IMR-90 (cell line): ENCODE measurements at regions not wholly inside any gene's neighbourhood (a gene's known extent, or its start where the extent isn't known, plus 50 kb on each side); places are given as distances from the start of the nearest gene placed in this dataset.

Experiments
- ATAC-seq: fragments of 200-7000 bp; cut with Tn5 transposase; 2 replicates; pipeline ENCODE4 v1.9.1; 2020; ENCODE audit warnings: low read depth, mild to moderate bottlenecking, moderate library complexity
- BruUV-seq: library from RNA; stranded (reverse); fragments of 400-500 nt; replicated peaks from 2 replicates; lab custom pipeline; 2021; lab: Mats Ljungman, UMichigan
- CTCF ChIA-PET: fragments of 300-600 bp; formaldehyde crosslinking; extraction: SDS; loops from one replicate; lab custom pipeline; 2021; ENCODE audit warnings: antibody characterized with exemption; lab: Yijun Ruan, JAX
- POLR2A ChIA-PET: fragments of 300-600 bp; sonication (Branson Sonifier 250); formaldehyde crosslinking; loops from one replicate; lab custom pipeline; 2022; ENCODE audit warnings: antibody characterized with exemption; ENCODE audit not compliant: unreplicated experiment; lab: Charles Lee
- DNase-seq: peaks from one replicate; pipeline ENCODE4 v3.0.0; 2013
- H2AFZ ChIP-seq: replicated peaks from 2 replicates; pipeline ENCODE3; 2013; ENCODE audit warnings: low read length, mild to moderate bottlenecking; ENCODE audit not compliant: poor library complexity
- H2AK5ac ChIP-seq: 2 replicates; pipeline ENCODE4 v1.6.1; 2013; ENCODE audit warnings: low read depth, low read length, inconsistent platforms
- H2AK9ac ChIP-seq: replicated peaks from 2 replicates; pipeline ENCODE3; 2013; ENCODE audit warnings: mild to moderate bottlenecking, low read depth, low read length, moderate library complexity; ENCODE audit not compliant: poor library complexity
- H2BK120ac ChIP-seq: 2 replicates; pipeline ENCODE4 v1.6.1; 2013; ENCODE audit warnings: low read depth, low read length, inconsistent platforms
- H2BK15ac ChIP-seq: 3 replicates; pipeline ENCODE4 v1.6.1; 2013; ENCODE audit warnings: low read depth, low read length, inconsistent platforms
- H2BK20ac ChIP-seq: 2 replicates; pipeline ENCODE4 v1.6.1; 2013; ENCODE audit warnings: low read depth, mild to moderate bottlenecking, inconsistent platforms, low read length, moderate library complexity
- H2BK5ac ChIP-seq: 2 replicates; pipeline ENCODE4 v1.6.1; 2013; ENCODE audit warnings: mild to moderate bottlenecking, low read depth, low read length, inconsistent platforms; ENCODE audit not compliant: poor library complexity, severe bottlenecking
- H3K14ac ChIP-seq: replicated peaks from 2 replicates; pipeline ENCODE4 v1.6.1; 2013; ENCODE audit warnings: low read depth, low read length, inconsistent platforms
- H3K18ac ChIP-seq: 2 replicates; pipeline ENCODE4 v1.6.1; 2013; ENCODE audit warnings: low read depth, low read length, control low read depth
- H3K23ac ChIP-seq: 2 replicates; pipeline ENCODE4 v1.6.1; 2013; ENCODE audit warnings: low read depth, low read length, inconsistent platforms
- H3K27ac ChIP-seq: 2 replicates; pipeline ENCODE4 v1.5.1; 2013; ENCODE audit warnings: mild to moderate bottlenecking, control low read depth, low read length; ENCODE audit not compliant: insufficient read depth
- H3K27me3 ChIP-seq: 2 replicates; pipeline ENCODE4 v1.6.1; 2013; ENCODE audit warnings: low read length; ENCODE audit not compliant: control insufficient read depth, insufficient read depth
- H3K36me3 ChIP-seq: 2 replicates; pipeline ENCODE4 v1.6.1; 2013; ENCODE audit warnings: low read length, mixed read lengths; ENCODE audit not compliant: control insufficient read depth, insufficient read depth
- H3K4ac ChIP-seq: 2 replicates; pipeline ENCODE4 v1.6.1; 2013; ENCODE audit warnings: low read depth, low read length, inconsistent platforms
- H3K4me1 ChIP-seq: 2 replicates; pipeline ENCODE4 v1.6.1; 2013; ENCODE audit warnings: low read length, mixed read lengths; ENCODE audit not compliant: control insufficient read depth, insufficient read depth
- H3K4me2 ChIP-seq: 2 replicates; pipeline ENCODE4 v1.6.1; 2013; ENCODE audit warnings: low read depth, mild to moderate bottlenecking, control low read depth, low read length, moderate library complexity
- H3K4me3 ChIP-seq: 2 replicates; pipeline ENCODE4 v1.5.1; 2013; ENCODE audit warnings: low read depth, mild to moderate bottlenecking, control low read depth, low read length, moderate library complexity; ENCODE audit not compliant: insufficient read depth
- H3K56ac ChIP-seq: 2 replicates; pipeline ENCODE4 v1.6.1; 2013; ENCODE audit warnings: low read length, inconsistent platforms; ENCODE audit not compliant: insufficient read depth; ENCODE audit errors: extremely low read depth
- H3K79me1 ChIP-seq, 2 experiments: 2 replicates each; pipeline ENCODE4 v1.6.1; 2013; ENCODE audit warnings: low read length in 2 of 2, inconsistent platforms in 1 of 2, low read depth in 1 of 2
- H3K9ac ChIP-seq: 2 replicates; pipeline ENCODE4 v1.6.1; 2013; ENCODE audit warnings: low read depth, low read length, control low read depth
- H3K9me1 ChIP-seq: 2 replicates; pipeline ENCODE4 v1.6.1; 2013; ENCODE audit warnings: low read length, inconsistent platforms; ENCODE audit not compliant: insufficient read depth
- H3K9me3 ChIP-seq: 2 replicates; pipeline ENCODE4 v1.6.1; 2013; ENCODE audit warnings: low read length; ENCODE audit not compliant: control insufficient read depth, insufficient read depth
- H4K20me1 ChIP-seq: 2 replicates; pipeline ENCODE4 v1.6.1; 2013; ENCODE audit warnings: low read length, inconsistent platforms; ENCODE audit not compliant: insufficient read depth
- H4K5ac ChIP-seq: 2 replicates; pipeline ENCODE4 v1.6.1; 2013; ENCODE audit warnings: mild to moderate bottlenecking, low read depth, low read length, control low read depth
- H4K8ac ChIP-seq, 2 experiments: 2 replicates each; pipeline ENCODE4 v1.6.1; 2013; ENCODE audit warnings: low read depth in 2 of 2, low read length in 2 of 2, control low read depth in 1 of 2, inconsistent platforms in 1 of 2
- H4K91ac ChIP-seq: 2 replicates; pipeline ENCODE4 v1.6.1; 2013; ENCODE audit warnings: low read depth, low read length, inconsistent platforms; ENCODE audit not compliant: insufficient read depth
- WGBS, 2 experiments: methylation state at CpG; one replicate each; pipeline versions ENCODE4 v1.1.5 to v1.1.7; 2013; ENCODE audit warnings: missing lambda C conversion rate in 2 of 2; ENCODE audit not compliant: insufficient read length in 1 of 2; ENCODE audit errors: extremely low coverage in 2 of 2; 5-methylcytosine and 5-hydroxymethylcytosine counted together
- dilution Hi-C: fragments of 300-500 bp; cut with HindIII; formaldehyde crosslinking; loops from one replicate; pipeline ENCODE4 v1.14.3; 2018; ENCODE audit warnings: low sequenced_read_pairs; ENCODE audit not compliant: unreplicated experiment
- in situ Hi-C: fragments of 300-500 bp; cut with MboI; formaldehyde crosslinking; loops from 3 replicates; pipeline ENCODE4 v1.14.3; 2019; ENCODE audit warnings: low sequenced_read_pairs, inconsistent platforms, mixed read lengths
- intact Hi-C: fragments of 100-400 bp; cut with micrococcal nuclease; formaldehyde crosslinking; loops from 2 replicates; pipeline ENCODE4 v1.10.0; 2022
- TF ChIP-seq, protein P1 (sequence below): fragments of 150-350 bp; IDR thresholded peaks from 2 replicates; pipeline ENCODE4 v1.6.1; 2017; ENCODE audit warnings: mild to moderate bottlenecking, antibody characterized with exemption, low read length, low read depth

DNA sequence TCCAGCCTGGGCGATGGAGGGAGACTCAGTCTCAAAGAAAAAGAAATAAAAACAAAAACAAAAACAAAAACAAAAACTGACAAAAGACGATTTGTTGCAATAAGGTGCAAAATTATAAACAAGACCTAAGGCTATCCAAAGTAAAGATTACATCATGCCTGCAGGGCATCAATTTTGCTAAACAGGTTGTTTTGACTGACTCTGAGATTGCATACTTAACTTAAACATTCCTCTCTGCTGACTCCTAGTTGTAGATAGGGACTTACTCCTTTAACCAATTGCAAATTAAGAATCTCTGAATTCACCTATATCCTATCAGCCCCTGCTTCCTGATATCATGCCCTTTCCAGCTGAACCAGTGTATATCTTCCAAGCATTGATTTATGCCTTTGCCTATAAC, 2687.3 kb downstream of the PCDH7 start:
- Histone ChIP-seq H3K27me3 (no peaks in the 10 kb centered on the region), H3K18ac (no peak overlapping the region), H3K27ac (no peak overlapping the region), H2BK15ac (no peak overlapping the region), H3K79me1 (no peaks in the 10 kb centered on the region), H3K36me3 (no peaks in the 10 kb centered on the region), H2BK20ac (no peak overlapping the region), H3K4me2 (no peak overlapping the region), H3K56ac (no peak overlapping the region), H2AK5ac (no peak overlapping the region), H3K9me3 (no peaks in the 10 kb centered on the region), H3K14ac (no peak overlapping the region), H3K4me1 (no peaks in the 10 kb centered on the region), H2AK9ac (no peak overlapping the region), H4K91ac (no peak overlapping the region), H4K8ac (no peak overlapping the region), H3K4ac (no peak overlapping the region), H3K9me1 (no peaks in the 10 kb centered on the region), H2BK5ac (no peak overlapping the region), H2AFZ (no peak overlapping the region), H4K20me1 (no peaks in the 10 kb centered on the region), H3K9ac (no peak overlapping the region), H4K5ac (no peak overlapping the region), H2BK120ac (no peak overlapping the region), H3K4me3 (no peak overlapping the region), H3K23ac (no peak overlapping the region)
- DNase-seq, result no peak
- BruUV-seq, result no TSS peak
- ChIA-PET CTCF (no interaction called here), POLR2A (no interaction called here)
- in situ Hi-C loops (no loop called here), dilution Hi-C loops (no loop called here), intact Hi-C loops (no loop called here)
- ATAC-seq, result no peak
- WGBS, 2 experiments, result no CpG with 5 or more reads among the region's 2 CpGs
- TF ChIP-seq, protein P1, sequence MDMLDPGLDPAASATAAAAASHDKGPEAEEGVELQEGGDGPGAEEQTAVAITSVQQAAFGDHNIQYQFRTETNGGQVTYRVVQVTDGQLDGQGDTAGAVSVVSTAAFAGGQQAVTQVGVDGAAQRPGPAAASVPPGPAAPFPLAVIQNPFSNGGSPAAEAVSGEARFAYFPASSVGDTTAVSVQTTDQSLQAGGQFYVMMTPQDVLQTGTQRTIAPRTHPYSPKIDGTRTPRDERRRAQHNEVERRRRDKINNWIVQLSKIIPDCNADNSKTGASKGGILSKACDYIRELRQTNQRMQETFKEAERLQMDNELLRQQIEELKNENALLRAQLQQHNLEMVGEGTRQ, result no peak
